Activated naive CD4-positive, alpha-beta T cell treated with anti-CD3 and anti-CD28 coated beads for 36 hours (primary cell): ENCODE measurements at regions not wholly inside any gene's neighbourhood (a gene's known extent, or its start where the extent isn't known, plus 50 kb on each side); places are given as distances from the start of the nearest gene placed in this dataset.
A peak's percentile ranks its signal among the peaks of the same experiment; 100 is the strongest.

Source experiments
- CTCF ChIA-PET: fragments of 350-600 bp; sonication (Branson Sonifier 250); formaldehyde crosslinking; loops from one replicate; lab custom pipeline; 2021; ENCODE audit warnings: antibody characterized with exemption; lab: Charles Lee
- DNase-seq: peaks from one replicate; pipeline ENCODE4 v3.0.0-alpha.2; 2020
- H3K27ac Mint-ChIP-seq: one replicate; pipeline ENCODE4 v1.8.0; 2021; ENCODE audit warnings: mild to moderate bottlenecking, mixed read lengths
- H3K27me3 Mint-ChIP-seq: one replicate; pipeline ENCODE4 v1.8.0; 2021; ENCODE audit warnings: low read depth, mixed read lengths
- H3K36me3 Mint-ChIP-seq: one replicate; pipeline ENCODE4 v1.8.0; 2021; ENCODE audit warnings: low read depth, mixed read lengths
- H3K4me1 Mint-ChIP-seq: one replicate; pipeline ENCODE4 v1.8.0; 2021; ENCODE audit warnings: low read depth, mixed read lengths
- H3K4me3 Mint-ChIP-seq: one replicate; pipeline ENCODE4 v1.8.0; 2021; ENCODE audit warnings: mild to moderate bottlenecking, moderate library complexity, mixed read lengths
- H3K9me3 Mint-ChIP-seq: one replicate; pipeline ENCODE4 v1.8.0; 2021; ENCODE audit warnings: mixed read lengths
- intact Hi-C: fragments of 100-400 bp; cut with micrococcal nuclease; formaldehyde crosslinking; loops from one replicate; pipeline ENCODE4 v1.15.1; 2023

DNA sequence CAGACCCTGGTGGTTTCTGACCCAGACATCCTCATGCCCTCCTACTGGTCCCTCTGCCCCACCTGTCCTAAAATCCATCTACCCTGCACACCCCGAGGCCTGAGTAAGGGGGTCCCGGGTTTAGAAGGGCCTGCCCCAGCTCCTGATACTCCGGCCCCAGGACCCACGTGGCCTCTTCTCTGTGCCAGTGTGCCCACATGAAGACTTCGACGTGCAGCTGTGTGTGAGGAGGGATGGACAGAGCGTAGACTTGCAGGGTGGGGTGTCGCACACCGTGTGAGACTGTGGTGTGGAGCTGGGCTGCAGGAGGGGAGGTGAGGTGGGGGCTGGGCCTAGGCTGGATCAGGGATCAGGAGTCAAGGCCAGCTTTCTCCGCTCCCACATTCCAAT is 461.1 kb downstream of the PTPRU start:
- no peaks in the 10 kb centered on the region for H3K4me1 Mint-ChIP-seq
- CTCF ChIA-PET, result no interaction called here
- no peaks in the 10 kb centered on the region for H3K36me3 Mint-ChIP-seq
- DNase-seq, result no peak
- peaks cover 11% of the 10 kb centered on the region for H3K27me3 Mint-ChIP-seq
- intact Hi-C loops, result no loop called here
- no peak overlapping the region for H3K4me3 Mint-ChIP-seq
- H3K9me3 Mint-ChIP-seq, result peaks cover 3% of the 10 kb centered on the region
- H3K27ac Mint-ChIP-seq, result no peak overlapping the region

DNA sequence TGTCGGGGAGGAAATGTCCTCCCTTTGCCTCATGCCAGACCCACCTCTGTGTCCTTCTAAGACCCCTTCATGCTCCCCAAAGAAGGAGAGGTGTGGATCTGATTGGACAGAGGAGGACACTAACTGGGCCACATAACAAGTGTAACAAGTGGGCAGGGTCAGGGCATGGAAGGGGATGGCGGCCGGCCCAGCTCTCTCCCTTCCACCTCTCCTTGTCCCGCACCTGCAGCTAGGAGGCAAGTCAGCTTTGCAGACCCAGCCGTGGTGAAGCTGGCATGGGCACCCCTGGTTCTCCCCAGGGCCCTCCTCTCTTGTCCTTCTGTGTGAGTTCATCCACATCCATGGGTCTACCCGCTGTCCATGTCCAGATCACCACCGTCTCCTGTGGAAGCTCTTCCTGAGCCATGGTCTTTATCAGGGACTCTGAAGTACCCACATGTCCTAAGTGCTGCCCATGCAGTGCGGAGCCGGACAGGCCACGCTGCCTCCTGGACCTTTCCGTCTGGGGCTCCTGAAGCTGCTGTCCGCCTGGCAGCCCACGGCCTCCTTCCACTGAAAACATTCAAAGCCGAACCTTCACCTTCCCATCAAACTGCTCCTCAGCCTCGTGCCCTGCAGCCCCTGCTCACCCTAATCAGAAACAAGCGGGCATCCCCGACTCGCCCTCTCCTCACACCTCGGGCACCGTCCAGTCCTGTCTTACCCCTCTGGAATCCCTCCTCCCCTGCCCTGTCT is 460.5 kb downstream of the PTPRU start:
- no peak for DNase-seq
- H3K27me3 Mint-ChIP-seq, result peaks cover 10% of the 10 kb centered on the region
- peaks cover 3% of the 10 kb centered on the region for H3K9me3 Mint-ChIP-seq
- intact Hi-C loops, result no loop called here
- H3K36me3 Mint-ChIP-seq, result no peaks in the 10 kb centered on the region
- H3K4me1 Mint-ChIP-seq, result no peaks in the 10 kb centered on the region
- CTCF ChIA-PET, result no interaction called here
- H3K4me3 Mint-ChIP-seq, result no peak overlapping the region
- H3K27ac Mint-ChIP-seq, result no peak overlapping the region

DNA sequence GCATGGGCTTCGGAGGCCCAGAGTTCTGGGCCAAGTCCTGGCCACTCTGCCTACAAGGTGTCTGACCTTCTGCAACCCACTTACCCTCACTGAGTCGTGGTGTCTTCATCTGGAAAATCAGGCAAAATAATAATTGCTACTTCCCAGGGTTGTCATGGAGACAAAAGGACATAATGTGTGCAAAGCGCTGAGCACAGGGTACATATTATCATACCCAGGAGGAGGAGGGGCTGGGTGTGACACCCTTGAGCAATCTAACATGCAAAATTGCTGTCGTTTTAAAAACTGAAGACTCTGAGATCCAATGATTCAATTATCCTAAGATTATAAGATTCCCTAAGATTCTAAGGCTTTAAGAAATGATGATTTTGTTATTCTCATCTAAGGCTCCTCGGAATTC is 459.5 kb downstream of the PTPRU start:
- Mint-ChIP-seq H3K27ac (no peak overlapping the region), H3K4me3 (no peak overlapping the region), H3K27me3 (peaks cover 8% of the 10 kb centered on the region), H3K36me3 (no peaks in the 10 kb centered on the region), H3K9me3 (peaks cover 3% of the 10 kb centered on the region), H3K4me1 (no peaks in the 10 kb centered on the region)
- CTCF ChIA-PET, result no interaction called here
- intact Hi-C loops, result no loop called here
- no peak for DNase-seq

DNA sequence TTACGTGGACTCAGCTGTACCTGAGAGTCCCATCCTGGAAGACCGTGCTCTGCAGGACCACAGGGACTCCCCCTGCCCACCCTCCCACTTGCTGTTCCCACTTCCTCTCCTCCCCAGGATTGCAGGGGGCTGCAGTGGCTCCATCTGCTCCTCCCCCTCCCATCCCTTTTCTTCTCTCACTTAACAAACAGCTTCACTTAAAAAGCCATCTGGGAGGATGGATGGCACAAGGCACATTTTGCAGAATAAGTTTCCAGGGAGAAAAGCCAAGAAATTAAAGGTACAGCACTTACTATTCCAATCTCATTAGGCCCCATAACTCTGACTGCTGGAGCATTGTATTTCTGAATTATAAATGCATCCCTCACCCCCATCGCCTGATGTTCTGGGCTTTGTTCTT is 458.7 kb downstream of the PTPRU start:
- DNase-seq, result no peak
- CTCF ChIA-PET, result no interaction called here
- no peaks in the 10 kb centered on the region for H3K36me3 Mint-ChIP-seq
- H3K4me3 Mint-ChIP-seq, result no peak overlapping the region
- H3K9me3 Mint-ChIP-seq, result peaks cover 3% of the 10 kb centered on the region
- intact Hi-C loops, result no loop called here
- peaks cover 16% of the 10 kb centered on the region for H3K27me3 Mint-ChIP-seq
- H3K27ac Mint-ChIP-seq, result no peak overlapping the region
- no peaks in the 10 kb centered on the region for H3K4me1 Mint-ChIP-seq

DNA sequence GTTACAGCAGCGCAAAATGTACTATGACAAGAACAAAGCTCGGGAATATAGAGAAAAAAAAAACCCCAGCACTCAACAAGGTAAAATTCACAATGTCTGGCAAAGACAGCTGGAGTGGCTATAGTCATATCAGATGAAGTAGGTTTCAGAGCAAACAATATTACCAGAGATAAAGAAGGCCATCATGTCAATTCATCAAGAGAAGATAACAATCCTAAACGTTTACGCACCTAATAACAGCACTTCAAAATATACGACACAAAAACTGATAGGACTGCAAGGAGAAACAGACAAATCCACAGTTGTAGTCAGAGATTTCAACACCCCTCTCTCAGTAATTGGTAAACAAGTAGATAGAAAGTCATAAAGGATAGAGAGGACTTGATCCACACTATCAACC is 455.2 kb downstream of the PTPRU start:
- Mint-ChIP-seq H3K9me3 (peaks cover 3% of the 10 kb centered on the region), H3K27ac (no peak overlapping the region), H3K27me3 (peaks cover 25% of the 10 kb centered on the region), H3K36me3 (no peaks in the 10 kb centered on the region), H3K4me1 (peaks cover 7% of the 10 kb centered on the region), H3K4me3 (no peak overlapping the region)
- CTCF ChIA-PET, result no interaction called here
- intact Hi-C loops, result no loop called here
- no peak for DNase-seq

DNA sequence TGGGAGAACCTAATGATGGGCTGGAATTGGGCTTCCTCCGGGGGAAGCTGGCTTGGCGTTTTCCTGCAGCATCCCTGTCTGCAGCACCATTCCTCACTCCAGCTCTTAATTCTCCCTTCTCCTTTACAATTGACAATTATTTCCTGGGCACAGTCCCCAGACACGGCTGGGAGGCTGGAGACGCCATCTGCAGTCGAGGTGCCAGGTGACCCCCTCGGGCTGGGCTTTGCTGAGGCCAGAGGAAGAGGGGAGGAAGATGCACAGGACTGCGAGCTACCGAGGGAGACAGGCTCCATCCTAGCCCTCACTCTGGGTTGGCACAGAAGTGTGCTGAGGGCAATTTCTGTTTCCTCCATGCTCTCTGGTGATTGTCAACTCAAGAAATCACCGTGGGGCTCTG is 453.8 kb downstream of the PTPRU start:
- CTCF ChIA-PET, result interaction anchor here (2.6 kb wide), 1 partner anchor 13 kb away, joined by 8 read pairs; no protein-coding TSS in a partner anchor
- DNase-seq, result no peak
- intact Hi-C loops, result no loop called here
- peaks cover 3% of the 10 kb centered on the region for H3K9me3 Mint-ChIP-seq
- peaks cover 25% of the 10 kb centered on the region for H3K27me3 Mint-ChIP-seq
- H3K4me3 Mint-ChIP-seq, result no peak overlapping the region
- no peak overlapping the region for H3K27ac Mint-ChIP-seq
- peaks cover 7% of the 10 kb centered on the region for H3K4me1 Mint-ChIP-seq
- H3K36me3 Mint-ChIP-seq, result no peaks in the 10 kb centered on the region

DNA sequence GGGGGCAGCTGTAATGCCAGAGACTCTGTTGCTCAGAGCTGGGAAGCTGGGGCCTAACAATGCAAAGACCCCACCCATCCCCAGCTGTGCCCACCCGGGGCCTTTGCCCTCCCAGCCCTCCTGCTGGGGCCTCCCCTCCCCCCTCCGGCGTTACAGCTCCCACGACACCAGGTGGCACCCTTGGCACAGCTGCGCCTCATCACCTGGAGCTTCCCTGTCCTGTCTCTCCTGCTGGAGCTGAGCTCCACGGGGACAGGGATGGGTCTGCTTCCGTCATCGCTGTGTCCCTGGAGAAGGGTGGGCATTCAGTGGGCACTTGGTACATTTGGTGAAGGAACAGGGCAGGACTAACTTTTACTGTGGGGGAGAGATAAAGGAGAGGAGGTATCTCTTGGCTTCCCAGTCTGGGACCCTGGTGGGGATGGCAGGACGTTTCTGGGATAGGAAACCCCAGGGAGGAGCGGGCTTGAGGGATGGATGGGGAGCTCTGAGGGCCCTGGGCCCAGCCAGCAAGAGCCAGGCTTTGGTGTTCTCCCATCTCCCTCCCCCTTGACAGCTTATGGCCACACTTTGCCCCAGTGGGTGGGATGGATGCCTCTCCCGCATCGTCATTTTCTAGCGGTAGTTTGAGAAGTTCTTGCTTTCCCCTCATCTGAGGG is 453.2 kb downstream of the PTPRU start:
- peaks cover 7% of the 10 kb centered on the region for H3K4me1 Mint-ChIP-seq
- H3K27me3 Mint-ChIP-seq, result peaks cover 25% of the 10 kb centered on the region
- no peak for DNase-seq
- peaks cover 3% of the 10 kb centered on the region for H3K9me3 Mint-ChIP-seq
- H3K4me3 Mint-ChIP-seq, result no peak overlapping the region
- intact Hi-C loops, result no loop called here
- H3K36me3 Mint-ChIP-seq, result no peaks in the 10 kb centered on the region
- CTCF ChIA-PET, result interaction anchor here (2.6 kb wide), 1 partner anchor 14 kb away, joined by 8 read pairs; no protein-coding TSS in a partner anchor
- H3K27ac Mint-ChIP-seq, result no peak overlapping the region

DNA sequence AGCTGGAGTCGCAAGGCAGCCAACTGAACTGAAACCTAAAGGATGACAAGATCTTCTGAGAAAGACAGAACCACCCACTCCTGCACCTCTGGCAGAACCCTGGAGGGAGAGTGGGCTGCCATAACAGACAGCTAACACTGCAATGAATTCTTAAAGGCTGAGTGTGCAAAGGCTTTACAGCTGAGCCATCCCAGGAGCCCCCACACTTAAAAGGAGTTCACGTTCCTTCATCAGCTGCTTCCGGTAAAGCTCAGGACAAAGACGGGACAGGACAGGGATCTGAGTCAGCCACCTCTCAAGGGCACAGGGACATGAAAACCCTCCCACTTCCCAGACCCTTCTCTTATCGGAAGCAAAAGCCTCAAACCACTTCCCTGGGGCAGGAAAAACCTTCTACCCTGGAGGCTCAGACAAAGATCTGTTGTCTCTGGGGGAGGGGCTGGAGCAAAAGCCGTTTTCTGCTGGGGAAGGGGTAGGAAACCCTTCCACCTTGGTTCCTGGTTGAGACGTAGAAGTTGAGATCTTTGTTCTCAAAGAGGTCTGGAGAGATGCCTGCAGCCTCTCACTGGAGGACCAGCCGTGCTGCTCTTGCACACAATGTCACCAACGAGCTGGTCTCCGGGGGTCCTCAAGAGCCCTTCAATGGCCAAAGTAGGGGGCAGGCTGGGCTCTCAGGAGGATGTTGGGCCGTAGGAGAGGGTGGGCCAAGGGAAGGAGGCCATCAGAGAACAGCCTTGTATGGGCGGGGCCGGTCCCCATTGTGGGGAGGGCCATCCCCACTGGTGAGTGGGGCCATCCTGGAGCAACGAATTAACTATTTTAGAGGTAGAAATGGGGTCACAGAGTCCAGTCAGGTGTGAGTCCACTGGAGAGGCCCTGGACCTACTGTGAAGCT is 452.4 kb downstream of the PTPRU start:
- Mint-ChIP-seq H3K27me3 (peaks cover 25% of the 10 kb centered on the region), H3K4me3 (no peak overlapping the region), H3K27ac (peak overlapping the region; percentile 8), H3K9me3 (peaks cover 2% of the 10 kb centered on the region), H3K36me3 (no peaks in the 10 kb centered on the region), H3K4me1 (peaks cover 7% of the 10 kb centered on the region)
- peak; percentile 19 for DNase-seq
- CTCF ChIA-PET, result interaction anchor here (2.6 kb wide), 1 partner anchor 15 kb away, joined by 8 read pairs; no protein-coding TSS in a partner anchor
- intact Hi-C loops, result no loop called here

DNA sequence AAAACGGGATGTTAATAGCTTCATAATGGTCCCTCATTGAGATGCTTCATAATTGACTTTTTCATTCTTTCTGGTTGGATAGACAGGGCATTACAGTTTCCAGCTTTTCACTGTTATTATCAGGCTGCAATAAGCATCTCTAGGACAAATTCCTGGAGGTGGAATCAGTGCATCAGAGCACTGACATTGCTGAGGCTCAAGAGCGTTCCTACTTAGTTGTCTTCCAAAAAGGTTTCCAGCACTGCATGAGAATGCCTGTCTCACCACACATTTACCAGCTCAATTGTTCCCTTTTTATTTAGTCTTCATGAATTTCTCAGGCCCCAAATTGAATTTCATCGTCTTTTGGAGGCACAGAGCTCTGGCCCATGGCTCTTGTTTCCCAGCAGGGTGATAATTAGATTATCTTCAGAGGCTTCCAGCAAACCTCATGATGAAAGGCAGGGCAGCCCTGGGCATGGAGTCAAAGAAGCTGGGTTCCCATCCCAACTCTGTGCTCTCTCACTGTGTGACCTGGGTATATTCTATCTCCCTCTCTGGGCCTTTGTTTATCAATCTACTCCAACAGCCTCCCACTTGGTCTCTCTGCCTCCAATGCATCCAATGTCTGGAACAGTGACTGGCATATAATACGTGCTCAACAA is 451.4 kb downstream of the PTPRU start:
- CTCF ChIA-PET, result interaction anchor here (0.7 to 2.6 kb wide), 2 partner anchors 16 to 38 kb away, joined by 4 to 8 read pairs; no protein-coding TSS in a partner anchor
- peak overlapping the region; percentile 8 for H3K27ac Mint-ChIP-seq
- no peaks in the 10 kb centered on the region for H3K9me3 Mint-ChIP-seq
- intact Hi-C loops, result no loop called here
- H3K4me1 Mint-ChIP-seq, result peaks cover 7% of the 10 kb centered on the region
- peaks cover 25% of the 10 kb centered on the region for H3K27me3 Mint-ChIP-seq
- no peak overlapping the region for H3K4me3 Mint-ChIP-seq
- H3K36me3 Mint-ChIP-seq, result no peaks in the 10 kb centered on the region
- DNase-seq, result no peak

DNA sequence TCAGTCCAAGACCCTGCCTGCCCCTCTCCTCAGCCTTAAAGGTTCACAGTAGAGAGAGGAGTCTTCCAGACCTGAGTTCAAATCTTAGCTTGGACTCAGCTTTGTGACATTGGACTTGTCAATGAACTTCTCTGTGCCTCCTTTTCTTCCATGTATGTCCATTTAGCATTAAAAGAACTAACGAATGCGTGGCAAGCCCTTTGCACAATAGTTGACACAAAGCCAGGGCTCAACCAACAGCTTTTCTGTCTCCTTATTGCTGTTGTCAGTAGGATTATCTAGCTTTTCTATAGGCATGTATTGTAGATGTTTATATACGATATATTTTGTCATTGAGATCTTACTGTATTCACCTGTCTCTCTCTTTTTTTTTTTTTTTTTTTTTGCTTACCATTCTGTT is 450.8 kb downstream of the PTPRU start:
- no peaks in the 10 kb centered on the region for H3K36me3 Mint-ChIP-seq
- no peaks in the 10 kb centered on the region for H3K9me3 Mint-ChIP-seq
- intact Hi-C loops, result no loop called here
- no peak overlapping the region for H3K27ac Mint-ChIP-seq
- no peak overlapping the region for H3K4me3 Mint-ChIP-seq
- H3K4me1 Mint-ChIP-seq, result peaks cover 7% of the 10 kb centered on the region
- DNase-seq, result no peak
- CTCF ChIA-PET, result interaction anchor here (0.7 kb wide), 1 partner anchor 39 kb away, joined by 4 read pairs; no protein-coding TSS in a partner anchor
- H3K27me3 Mint-ChIP-seq, result peaks cover 25% of the 10 kb centered on the region

DNA sequence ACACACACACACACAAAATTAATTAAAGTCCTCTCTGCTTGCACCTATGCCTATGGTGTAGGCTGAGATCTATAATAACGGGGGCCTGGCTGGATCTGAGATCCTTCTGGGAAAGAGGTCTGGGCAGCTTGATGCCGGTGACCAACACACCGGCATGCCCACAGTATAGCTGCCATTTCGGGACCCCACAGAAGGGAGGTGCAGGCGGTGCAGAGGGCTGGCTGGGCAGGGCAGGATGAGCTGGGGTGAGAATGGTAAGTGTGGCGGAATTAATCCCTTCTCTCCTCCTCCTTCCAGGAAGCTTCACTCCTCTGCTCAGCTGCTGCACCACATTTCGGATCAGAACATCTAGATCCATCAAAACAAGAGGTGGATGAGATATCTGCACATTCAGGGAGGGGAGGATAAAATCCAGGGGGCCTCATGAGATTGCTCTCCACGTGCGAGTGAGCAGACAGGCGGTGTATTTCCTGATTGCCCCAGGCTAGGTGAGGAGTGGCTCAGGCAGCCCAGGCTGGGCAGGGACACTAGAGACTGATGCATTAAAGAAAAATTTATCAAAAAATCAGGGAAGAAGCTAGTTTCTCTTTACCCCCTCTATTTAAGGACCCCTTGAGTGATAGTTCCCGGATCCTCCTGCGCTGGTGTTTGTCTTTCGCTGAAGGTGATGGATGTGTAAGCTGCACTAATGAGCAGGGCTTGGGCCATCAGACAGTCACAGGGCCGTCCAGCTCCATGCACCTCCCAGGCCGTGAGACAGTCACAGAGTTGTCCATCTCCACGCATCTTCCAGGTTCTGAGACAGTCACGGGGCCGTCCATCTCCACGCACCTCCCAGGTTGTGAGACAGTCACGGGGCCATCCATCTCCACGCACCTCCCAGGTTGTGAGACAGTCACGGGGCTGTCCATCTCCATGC is 449.9 kb downstream of the PTPRU start:
- Mint-ChIP-seq H3K27me3 (peaks cover 25% of the 10 kb centered on the region), H3K4me1 (peaks cover 7% of the 10 kb centered on the region), H3K9me3 (no peaks in the 10 kb centered on the region), H3K4me3 (no peak overlapping the region), H3K27ac (no peak overlapping the region), H3K36me3 (no peaks in the 10 kb centered on the region)
- no peak for DNase-seq
- CTCF ChIA-PET, result interaction anchor here (0.7 kb wide), 1 partner anchor 8 kb away, joined by 3 read pairs; no protein-coding TSS in a partner anchor
- intact Hi-C loops, result no loop called here
